ENCODE measurements at regions not wholly inside any gene's neighbourhood (a gene's known extent, or its start where the extent isn't known, plus 50 kb on each side); places are given as distances from the start of the nearest gene placed in this dataset.

DNA sequence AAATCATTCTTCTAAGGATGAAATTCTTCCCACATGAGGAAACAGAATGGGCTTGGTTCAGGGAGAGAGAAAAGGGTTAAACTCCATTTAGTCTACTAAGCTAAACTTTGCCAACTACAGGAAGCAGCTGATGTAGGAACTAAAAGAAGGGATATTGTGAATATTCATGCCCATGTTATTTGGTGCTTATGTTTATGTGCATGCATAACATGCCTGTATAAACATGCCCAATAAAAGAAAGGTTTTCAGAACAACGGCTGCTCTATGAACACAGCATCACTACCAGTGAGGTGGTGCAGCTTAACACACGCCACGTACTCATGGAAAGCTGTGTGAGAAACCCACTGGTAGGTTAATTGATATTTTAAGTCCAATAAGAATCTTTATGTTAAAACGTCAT, 59.4 kb upstream of the VGLL4 start:
- Histone ChIP-seq H3K4me3 (ENCODE audit: low read depth, low read length) (no peak overlapping the region), H3K27me3 (ENCODE audit: control insufficient read depth, insufficient read depth, low read length) (no peaks in the 10 kb centered on the region), H3K9me3 (ENCODE audit: control insufficient read depth, insufficient read depth, low read length) (peaks cover 5% of the 10 kb centered on the region; the same call in 1 of the 2 replicates), H3K27ac (ENCODE audit: low read depth, low read length) (no peak overlapping the region)
- POLR2A ChIA-PET, result no interaction called here
- no peak for DNase-seq (ENCODE audit: low read depth, low spot score)
- CTCF ChIA-PET, result interaction anchor here (1.1 kb wide), 1 partner anchor 52 kb away, joined by 3 read pairs; no protein-coding TSS in a partner anchor
- TF ChIP-seq, protein P1, sequence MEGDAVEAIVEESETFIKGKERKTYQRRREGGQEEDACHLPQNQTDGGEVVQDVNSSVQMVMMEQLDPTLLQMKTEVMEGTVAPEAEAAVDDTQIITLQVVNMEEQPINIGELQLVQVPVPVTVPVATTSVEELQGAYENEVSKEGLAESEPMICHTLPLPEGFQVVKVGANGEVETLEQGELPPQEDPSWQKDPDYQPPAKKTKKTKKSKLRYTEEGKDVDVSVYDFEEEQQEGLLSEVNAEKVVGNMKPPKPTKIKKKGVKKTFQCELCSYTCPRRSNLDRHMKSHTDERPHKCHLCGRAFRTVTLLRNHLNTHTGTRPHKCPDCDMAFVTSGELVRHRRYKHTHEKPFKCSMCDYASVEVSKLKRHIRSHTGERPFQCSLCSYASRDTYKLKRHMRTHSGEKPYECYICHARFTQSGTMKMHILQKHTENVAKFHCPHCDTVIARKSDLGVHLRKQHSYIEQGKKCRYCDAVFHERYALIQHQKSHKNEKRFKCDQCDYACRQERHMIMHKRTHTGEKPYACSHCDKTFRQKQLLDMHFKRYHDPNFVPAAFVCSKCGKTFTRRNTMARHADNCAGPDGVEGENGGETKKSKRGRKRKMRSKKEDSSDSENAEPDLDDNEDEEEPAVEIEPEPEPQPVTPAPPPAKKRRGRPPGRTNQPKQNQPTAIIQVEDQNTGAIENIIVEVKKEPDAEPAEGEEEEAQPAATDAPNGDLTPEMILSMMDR (IDR thresholded peaks at IDR 0.05; ENCODE audit: low read depth, low read length), result no peak

DNA sequence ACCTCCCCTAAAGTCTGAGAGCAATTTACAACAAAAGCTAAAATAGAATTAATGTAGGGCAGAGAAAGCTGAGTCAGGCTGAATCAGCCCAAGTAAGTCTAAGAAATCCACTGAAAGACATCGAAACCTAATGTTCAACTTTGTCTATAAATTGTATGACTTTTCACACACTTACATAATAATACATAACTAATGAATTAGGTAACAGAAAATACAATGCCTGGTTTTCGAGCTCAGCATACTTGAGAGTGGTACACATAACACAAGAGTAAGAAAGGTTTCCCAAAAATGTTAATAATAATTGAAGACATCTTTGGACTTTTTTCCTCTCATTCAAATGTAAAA, 55.3 kb upstream of the VGLL4 start:
- CTCF ChIA-PET, result interaction anchor here (0.6 to 1.2 kb wide), 3 partner anchors 105 to 365 kb away, joined by 3 to 4 read pairs (median 3); no protein-coding TSS in a partner anchor
- no peak for DNase-seq (ENCODE audit: low read depth, low spot score)
- Histone ChIP-seq H3K27me3 (ENCODE audit: control insufficient read depth, insufficient read depth, low read length) (no peaks in the 10 kb centered on the region), H3K4me3 (ENCODE audit: low read depth, low read length) (no peak overlapping the region), H3K9me3 (ENCODE audit: control insufficient read depth, insufficient read depth, low read length) (no peaks in the 10 kb centered on the region), H3K27ac (ENCODE audit: low read depth, low read length) (no peak overlapping the region)
- TF ChIP-seq, protein P1 (IDR thresholded peaks at IDR 0.05; ENCODE audit: low read depth, low read length), result no peak
- POLR2A ChIA-PET, result no interaction called here

DNA sequence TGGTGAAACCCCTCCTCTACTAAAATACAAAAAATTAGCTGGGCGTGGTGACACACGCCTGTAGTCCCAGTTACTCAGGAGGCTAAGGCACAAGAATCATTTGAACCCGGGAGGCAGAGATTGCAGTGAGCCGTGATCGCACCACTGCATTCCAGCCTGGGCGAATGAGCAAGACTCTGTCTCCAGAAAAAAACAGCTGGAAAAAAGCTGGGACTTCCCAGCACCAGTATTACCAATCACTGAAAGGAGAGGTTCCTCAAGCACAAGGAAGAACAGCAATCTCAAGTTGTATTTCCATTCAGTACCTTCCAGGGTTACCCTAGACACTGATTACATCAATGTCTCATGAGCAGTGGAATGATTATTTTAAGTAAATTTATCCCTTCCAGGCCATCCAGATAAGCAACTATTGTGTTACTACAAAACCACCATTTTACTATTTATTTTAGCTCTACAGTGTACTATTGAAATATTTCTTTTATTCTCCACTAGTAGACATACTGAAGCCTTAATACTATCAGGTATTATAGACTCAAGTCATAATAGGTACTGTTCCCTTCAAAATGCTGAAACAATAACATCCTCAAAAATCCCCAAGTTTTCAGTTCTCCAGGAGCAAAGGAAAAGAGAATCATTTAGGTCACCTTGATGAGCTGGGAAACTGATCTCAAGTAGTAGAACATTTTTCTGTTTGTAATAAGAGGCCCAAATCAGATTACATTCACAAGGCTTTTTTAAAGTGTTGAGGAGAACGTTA, 54.8 kb upstream of the VGLL4 start:
- no peak for DNase-seq (ENCODE audit: low read depth, low spot score)
- POLR2A ChIA-PET, result no interaction called here
- Histone ChIP-seq H3K4me3 (ENCODE audit: low read depth, low read length) (no peak overlapping the region), H3K9me3 (ENCODE audit: control insufficient read depth, insufficient read depth, low read length) (no peaks in the 10 kb centered on the region), H3K27me3 (ENCODE audit: control insufficient read depth, insufficient read depth, low read length) (no peaks in the 10 kb centered on the region), H3K27ac (ENCODE audit: low read depth, low read length) (no peak overlapping the region)
- CTCF ChIA-PET, result interaction anchor here (0.9 to 1.2 kb wide), 2 partner anchors 105 to 106 kb away, joined by 3 read pairs; no protein-coding TSS in a partner anchor
- TF ChIP-seq, protein P1 (IDR thresholded peaks at IDR 0.05; ENCODE audit: low read depth, low read length), result no peak

DNA sequence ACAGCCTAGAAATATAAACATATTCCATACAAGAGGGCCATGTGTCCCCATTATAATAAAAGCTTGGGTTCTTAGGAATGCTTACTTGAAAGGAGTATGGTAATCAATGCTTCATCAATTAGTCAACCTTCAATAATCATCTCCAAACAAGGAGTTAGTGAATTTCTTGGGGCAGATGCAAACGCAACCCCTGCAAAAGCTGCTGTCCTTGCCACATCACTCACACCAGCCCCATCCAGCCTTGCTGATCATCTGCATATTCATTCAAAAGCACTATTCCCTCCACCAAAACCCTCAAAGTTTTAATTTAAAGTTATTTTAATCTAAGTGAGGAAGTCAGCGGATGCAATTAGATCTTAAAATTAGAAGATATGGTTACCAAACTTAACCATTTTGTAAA, 54.0 kb upstream of the VGLL4 start:
- TF ChIP-seq, protein P1 (IDR thresholded peaks at IDR 0.05; ENCODE audit: low read depth, low read length), result no peak
- Histone ChIP-seq H3K27me3 (ENCODE audit: control insufficient read depth, insufficient read depth, low read length) (no peaks in the 10 kb centered on the region), H3K27ac (ENCODE audit: low read depth, low read length) (no peak overlapping the region), H3K9me3 (ENCODE audit: control insufficient read depth, insufficient read depth, low read length) (no peaks in the 10 kb centered on the region), H3K4me3 (ENCODE audit: low read depth, low read length) (no peak overlapping the region)
- no peak for DNase-seq (ENCODE audit: low read depth, low spot score)
- ChIA-PET POLR2A (no interaction called here), CTCF (no interaction called here)

DNA sequence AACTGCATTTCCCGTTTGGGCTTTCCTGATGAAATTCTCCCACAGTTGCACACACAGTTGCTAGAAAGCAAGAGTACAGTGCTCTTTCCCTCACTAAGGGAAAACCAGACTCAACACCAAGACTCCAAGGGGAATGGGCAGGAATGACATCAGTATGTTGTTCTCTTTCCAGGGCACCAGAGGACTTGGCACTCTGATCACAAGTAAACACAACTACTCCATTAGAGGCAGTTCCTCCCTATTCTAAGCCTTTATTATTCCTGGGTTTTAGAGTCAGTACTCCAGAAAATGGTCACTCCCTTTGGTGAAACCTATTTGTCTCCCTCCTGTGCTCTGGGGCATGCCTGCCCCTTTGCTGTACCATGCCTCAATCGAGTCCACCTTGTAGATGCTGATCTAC, 52.3 kb upstream of the VGLL4 start:
- H3K27ac ChIP-seq (ENCODE audit: low read depth, low read length), result no peak overlapping the region
- no peaks in the 10 kb centered on the region for H3K9me3 ChIP-seq (ENCODE audit: control insufficient read depth, insufficient read depth, low read length)
- CTCF ChIA-PET, result no interaction called here
- H3K27me3 ChIP-seq (ENCODE audit: control insufficient read depth, insufficient read depth, low read length), result no peaks in the 10 kb centered on the region
- TF ChIP-seq, protein P1 (IDR thresholded peaks at IDR 0.05; ENCODE audit: low read depth, low read length), result no peak
- no peak for DNase-seq (ENCODE audit: low read depth, low spot score)
- no peak overlapping the region for H3K4me3 ChIP-seq (ENCODE audit: low read depth, low read length)
- POLR2A ChIA-PET, result no interaction called here

All from AG04450 (cell line).